Hepatocyte (in vitro differentiated cells): ENCODE measurements at regions not wholly inside any gene's neighbourhood (a gene's known extent, or its start where the extent isn't known, plus 50 kb on each side); places are given as distances from the start of the nearest gene placed in this dataset.

Source experiments
- DNase-seq: peaks from one replicate; pipeline ENCODE4 v3.0.0-alpha.2; 2016; ENCODE audit warnings: low spot score
- H2AFZ ChIP-seq: fragments of 200-600 bp; sonication (generic); 2 replicates; pipeline ENCODE4 v1.6.0; 2016; ENCODE audit warnings: antibody characterized with exemption, mild to moderate bottlenecking
- H3K27ac ChIP-seq: fragments of 200-600 bp; sonication (generic); 2 replicates; pipeline ENCODE4 v1.5.1; 2016; ENCODE audit warnings: mild to moderate bottlenecking
- H3K27me3 ChIP-seq: fragments of 200-600 bp; sonication (generic); 2 replicates; pipeline ENCODE4 v1.6.1; 2016
- H3K36me3 ChIP-seq: fragments of 200-600 bp; sonication (generic); replicated peaks from 2 replicates; pipeline ENCODE4 v1.5.1; 2016; ENCODE audit warnings: low read depth; ENCODE audit not compliant: insufficient read depth
- H3K4me1 ChIP-seq: fragments of 200-600 bp; sonication (generic); 2 replicates; pipeline ENCODE4 v1.5.1; 2016; ENCODE audit warnings: mild to moderate bottlenecking, moderate library complexity; ENCODE audit not compliant: insufficient read depth
- H3K4me2 ChIP-seq: fragments of 200-600 bp; sonication (generic); 2 replicates; pipeline ENCODE4 v1.6.0; 2016
- H3K4me3 ChIP-seq: fragments of 200-600 bp; sonication (generic); 2 replicates; pipeline ENCODE4 v1.5.1; 2016; ENCODE audit warnings: mild to moderate bottlenecking
- H3K79me2 ChIP-seq: fragments of 200-600 bp; sonication (generic); 2 replicates; pipeline ENCODE4 v1.6.0; 2017; ENCODE audit warnings: mild to moderate bottlenecking
- H3K9me2 ChIP-seq: fragments of 200-600 bp; sonication (generic); replicated peaks from 2 replicates; pipeline ENCODE4 v1.6.0; 2017; ENCODE audit warnings: mild to moderate bottlenecking; ENCODE audit not compliant: insufficient read depth
- H3K9me3 ChIP-seq: fragments of 200-600 bp; sonication (generic); 2 replicates; pipeline ENCODE4 v1.5.1; 2016; ENCODE audit warnings: low read depth, mild to moderate bottlenecking
- H4K20me1 ChIP-seq: fragments of 200-600 bp; sonication (generic); 2 replicates; pipeline ENCODE4 v1.6.0; 2016; ENCODE audit warnings: mild to moderate bottlenecking; ENCODE audit not compliant: insufficient read depth, poor library complexity, severe bottlenecking
- EZH2 ChIP-seq: fragments of 200-600 bp; sonication (generic); IDR thresholded peaks from 2 replicates; pipeline ENCODE4 v1.6.1; 2016; ENCODE audit warnings: antibody characterized with exemption, mild to moderate bottlenecking, borderline replicate concordance
- EZH2phosphoT487 ChIP-seq: fragments of 200-600 bp; sonication (generic); IDR thresholded peaks from one replicate; pipeline ENCODE4 v1.6.1; 2018; ENCODE audit warnings: antibody characterized with exemption, mild to moderate bottlenecking, low read depth, moderate library complexity; ENCODE audit not compliant: unreplicated experiment, severe bottlenecking
- WGBS: methylation state at CpG from one replicate; pipeline ENCODE4 v1.1.6; 2016; ENCODE audit warnings: low lambda C conversion rate; ENCODE audit errors: missing lambda C conversion rate; 5-methylcytosine and 5-hydroxymethylcytosine counted together
- TF ChIP-seq, protein P1 (sequence below): fragments of 200-600 bp; sonication (generic); IDR thresholded peaks from 2 replicates; pipeline ENCODE4 v1.5.1; 2016; ENCODE audit warnings: antibody characterized with exemption, mild to moderate bottlenecking; ENCODE audit not compliant: poor library complexity

DNA sequence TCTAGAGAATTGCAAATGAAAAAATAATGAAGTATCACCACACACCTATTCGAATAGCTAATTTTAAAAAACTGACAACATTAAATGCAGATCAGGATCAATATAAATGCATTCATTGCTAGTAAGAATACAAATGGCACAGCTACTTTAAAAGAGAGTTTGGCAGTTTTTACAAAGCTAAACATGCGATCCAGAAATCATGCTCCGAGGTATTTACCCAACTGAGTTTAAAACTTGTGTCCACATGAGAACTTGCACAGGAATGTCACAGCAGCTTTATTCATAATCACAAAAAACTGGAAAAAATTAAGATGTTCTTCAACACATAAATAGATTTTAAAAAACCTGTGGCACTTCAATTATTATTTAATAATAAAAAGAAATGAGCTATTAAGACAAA is 345.5 kb upstream of the TRPC7 start:
- no peak overlapping the region for H3K27ac ChIP-seq
- H3K9me2 ChIP-seq, result no peaks in the 10 kb centered on the region
- TF ChIP-seq, protein P1, sequence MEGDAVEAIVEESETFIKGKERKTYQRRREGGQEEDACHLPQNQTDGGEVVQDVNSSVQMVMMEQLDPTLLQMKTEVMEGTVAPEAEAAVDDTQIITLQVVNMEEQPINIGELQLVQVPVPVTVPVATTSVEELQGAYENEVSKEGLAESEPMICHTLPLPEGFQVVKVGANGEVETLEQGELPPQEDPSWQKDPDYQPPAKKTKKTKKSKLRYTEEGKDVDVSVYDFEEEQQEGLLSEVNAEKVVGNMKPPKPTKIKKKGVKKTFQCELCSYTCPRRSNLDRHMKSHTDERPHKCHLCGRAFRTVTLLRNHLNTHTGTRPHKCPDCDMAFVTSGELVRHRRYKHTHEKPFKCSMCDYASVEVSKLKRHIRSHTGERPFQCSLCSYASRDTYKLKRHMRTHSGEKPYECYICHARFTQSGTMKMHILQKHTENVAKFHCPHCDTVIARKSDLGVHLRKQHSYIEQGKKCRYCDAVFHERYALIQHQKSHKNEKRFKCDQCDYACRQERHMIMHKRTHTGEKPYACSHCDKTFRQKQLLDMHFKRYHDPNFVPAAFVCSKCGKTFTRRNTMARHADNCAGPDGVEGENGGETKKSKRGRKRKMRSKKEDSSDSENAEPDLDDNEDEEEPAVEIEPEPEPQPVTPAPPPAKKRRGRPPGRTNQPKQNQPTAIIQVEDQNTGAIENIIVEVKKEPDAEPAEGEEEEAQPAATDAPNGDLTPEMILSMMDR, result no peak
- H3K79me2 ChIP-seq, result no peaks in the 10 kb centered on the region
- H2AFZ ChIP-seq, result no peak overlapping the region
- 87% methylated on average over 3 of the region's 3 CpGs for WGBS
- H3K4me1 ChIP-seq, result no peaks in the 10 kb centered on the region
- no peaks in the 10 kb centered on the region for H4K20me1 ChIP-seq
- H3K9me3 ChIP-seq, result no peaks in the 10 kb centered on the region
- no peaks in the 10 kb centered on the region for H3K36me3 ChIP-seq
- no peak overlapping the region for H3K4me2 ChIP-seq
- H3K27me3 ChIP-seq, result no peaks in the 10 kb centered on the region
- no peak for DNase-seq
- H3K4me3 ChIP-seq, result no peak overlapping the region

DNA sequence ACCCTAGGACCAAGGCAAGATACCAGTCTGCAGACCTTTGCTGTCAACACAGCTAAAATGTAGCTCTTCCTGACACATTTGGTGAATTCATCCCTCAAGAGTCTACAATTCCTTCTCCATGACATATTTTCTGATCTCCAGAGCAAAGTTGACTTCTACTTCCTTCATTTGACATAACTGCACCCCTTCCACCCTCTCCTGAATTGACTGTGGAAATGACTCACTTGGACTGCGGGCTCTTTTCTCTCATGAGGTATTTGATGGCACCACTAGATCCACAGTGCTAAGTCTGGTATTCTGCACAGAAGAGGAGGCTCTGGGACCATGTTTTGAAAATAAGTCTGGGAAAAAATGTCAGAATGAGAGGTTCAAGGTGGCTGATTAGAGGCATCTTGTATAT is 338.4 kb upstream of the TRPC7 start:
- Histone ChIP-seq H3K79me2 (no peaks in the 10 kb centered on the region), H3K9me2 (no peaks in the 10 kb centered on the region), H3K4me1 (no peaks in the 10 kb centered on the region), H4K20me1 (no peaks in the 10 kb centered on the region), H2AFZ (no peak overlapping the region), H3K36me3 (no peaks in the 10 kb centered on the region), H3K4me2 (no peak overlapping the region), H3K27ac (no peak overlapping the region), H3K4me3 (no peak overlapping the region), H3K9me3 (no peaks in the 10 kb centered on the region), H3K27me3 (no peaks in the 10 kb centered on the region)
- WGBS, result 95% methylated on average over 1 of the region's 1 CpG
- no peak for TF ChIP-seq EZH2phosphoT487
- TF ChIP-seq EZH2, result no peak
- TF ChIP-seq, protein P1, result no peak
- no peak for DNase-seq

DNA sequence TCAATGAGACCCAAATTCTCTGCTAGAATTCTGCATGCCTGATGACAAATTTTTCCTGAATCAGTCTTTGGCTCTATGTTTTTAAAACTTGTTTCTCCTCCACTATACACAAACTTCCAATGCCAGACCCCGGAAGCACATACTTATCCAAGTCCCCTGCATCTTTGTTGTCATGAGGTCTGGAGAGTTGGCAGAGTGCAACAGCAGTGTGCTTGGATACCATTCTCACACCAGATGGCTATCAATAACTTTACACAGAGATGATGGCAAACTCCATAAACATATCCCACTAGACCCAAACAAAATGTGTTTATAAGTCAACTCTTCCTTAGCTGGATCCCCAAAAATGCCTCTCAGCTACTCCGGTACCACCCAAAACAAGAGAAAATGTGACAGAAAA is 337.7 kb upstream of the TRPC7 start:
- no peaks in the 10 kb centered on the region for H3K9me3 ChIP-seq
- no peaks in the 10 kb centered on the region for H4K20me1 ChIP-seq
- H3K4me1 ChIP-seq, result no peaks in the 10 kb centered on the region
- no peak overlapping the region for H3K4me3 ChIP-seq
- no peaks in the 10 kb centered on the region for H3K79me2 ChIP-seq
- no peaks in the 10 kb centered on the region for H3K9me2 ChIP-seq
- H3K4me2 ChIP-seq, result no peak overlapping the region
- no peak overlapping the region for H2AFZ ChIP-seq
- no peaks in the 10 kb centered on the region for H3K27me3 ChIP-seq
- no peak for TF ChIP-seq EZH2phosphoT487
- no peak for TF ChIP-seq EZH2
- TF ChIP-seq, protein P1, result no peak
- no peak for DNase-seq
- 96% methylated on average over 2 of the region's 2 CpGs for WGBS
- no peaks in the 10 kb centered on the region for H3K36me3 ChIP-seq
- H3K27ac ChIP-seq, result no peak overlapping the region

DNA sequence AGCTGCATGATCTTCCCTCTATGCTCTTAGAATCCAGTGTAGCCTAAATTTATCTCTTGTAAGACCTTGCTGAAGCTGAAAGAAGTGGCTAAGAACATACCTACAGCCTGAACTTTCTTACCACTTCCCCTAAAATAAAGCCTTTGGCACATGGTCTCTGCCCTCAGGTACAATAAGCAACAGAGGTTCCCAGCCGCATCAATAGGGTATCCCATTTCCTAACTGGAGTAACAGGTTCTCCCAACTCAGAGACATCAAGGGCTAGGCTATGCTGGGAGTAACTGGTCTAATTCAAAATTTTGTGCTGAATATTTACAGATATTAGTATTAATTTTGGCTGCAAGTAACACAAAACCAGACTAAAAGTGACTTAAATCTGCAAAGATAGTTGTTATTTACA is 335.8 kb upstream of the TRPC7 start:
- whole genome bisulfite sequencing, result 65% methylated on average over 1 of the region's 1 CpG
- Histone ChIP-seq H3K79me2 (no peaks in the 10 kb centered on the region), H3K27me3 (no peaks in the 10 kb centered on the region)

More for the DNA sequence above, 335.8 kb upstream of the TRPC7 start:
- no peak overlapping the region for H3K4me2 ChIP-seq
- H3K9me2 ChIP-seq, result no peaks in the 10 kb centered on the region
- no peaks in the 10 kb centered on the region for H3K4me1 ChIP-seq
- TF ChIP-seq EZH2phosphoT487 (no peak), EZH2 (no peak)
- TF ChIP-seq, protein P1, result no peak
- H3K9me3 ChIP-seq, result no peaks in the 10 kb centered on the region
- no peak overlapping the region for H3K27ac ChIP-seq
- H3K4me3 ChIP-seq, result no peak overlapping the region
- H3K36me3 ChIP-seq, result no peaks in the 10 kb centered on the region
- no peaks in the 10 kb centered on the region for H4K20me1 ChIP-seq
- DNase-seq, result no peak
- H2AFZ ChIP-seq, result no peak overlapping the region
